ENCODE measurements at regions not wholly inside any gene's neighbourhood (a gene's known extent, or its start where the extent isn't known, plus 50 kb on each side); places are given as distances from the start of the nearest gene placed in this dataset.

- peaks cover 0 to 4% of the 10 kb centered on the region in 2 donors for H3K27me3 Mint-ChIP-seq
- H3K9me3 Mint-ChIP-seq, result peaks cover 2 to 8% (median 2%) of the 10 kb centered on the region in 5 donors
- Histone ChIP-seq H3K36me3 (ENCODE audit: insufficient read depth, low read length) (no peaks in the 10 kb centered on the region), H3K27me3 (ENCODE audit: insufficient read depth, low read length, poor library complexity, severe bottlenecking) (no peaks in the 10 kb centered on the region), H3K9me3 (ENCODE audit: low read length) (no peaks in the 10 kb centered on the region), H3K27ac (ENCODE audit: low read depth, low read length) (no peak overlapping the region), H3K4me3 (ENCODE audit: low read length) (no peak overlapping the region), H3K4me1 (ENCODE audit: insufficient read depth, low read length) (no peaks in the 10 kb centered on the region)
- no peak overlapping the region for H3K27ac Mint-ChIP-seq
- no peak for DNase-seq
- H3K36me3 Mint-ChIP-seq, result peaks cover 0 to 1% (median 0%) of the 10 kb centered on the region in 3 donors
- ChIA-PET CTCF (no interaction called here), POLR2A (no interaction called here)
- no peaks in the 10 kb centered on the region for H3K4me1 Mint-ChIP-seq
- no peak overlapping the region for H3K4me3 Mint-ChIP-seq
Observed at GRCh38 chr20:61019322-61019721, 232.7 kb upstream of the CDH4 start.

DNA sequence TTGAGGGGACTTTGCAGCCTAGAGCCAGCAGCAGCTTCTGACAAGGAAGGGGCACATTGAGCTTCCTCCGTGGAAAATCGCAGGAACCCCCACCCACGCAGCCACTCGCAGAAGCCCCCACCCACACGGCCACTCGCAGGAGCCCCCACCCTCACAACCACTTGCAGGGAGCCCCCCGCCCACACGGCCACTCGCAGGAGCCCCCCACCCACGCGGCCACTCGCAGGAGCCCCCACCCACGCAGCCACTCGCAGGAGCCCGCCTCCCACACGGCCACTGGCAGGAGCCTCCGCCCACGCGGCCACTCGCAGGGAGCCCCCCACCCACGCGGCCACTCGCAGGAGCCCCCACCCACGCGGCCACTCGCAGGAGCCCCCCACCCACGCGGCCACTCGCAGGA is 228.4 kb upstream of the CDH4 start:
- Histone ChIP-seq H3K4me1 (ENCODE audit: insufficient read depth, low read length) (no peaks in the 10 kb centered on the region), H3K27me3 (ENCODE audit: insufficient read depth, low read length, poor library complexity, severe bottlenecking) (no peaks in the 10 kb centered on the region), H3K9me3 (ENCODE audit: low read length) (no peaks in the 10 kb centered on the region), H3K27ac (ENCODE audit: low read depth, low read length) (no peak overlapping the region), H3K36me3 (ENCODE audit: insufficient read depth, low read length) (no peaks in the 10 kb centered on the region), H3K4me3 (ENCODE audit: low read length) (no peak overlapping the region)
- no peaks in the 10 kb centered on the region for H3K36me3 Mint-ChIP-seq
- ChIA-PET POLR2A (no interaction called here), CTCF (no interaction called here)
- no peak for DNase-seq
- peaks cover 0 to 14% (median 6%) of the 10 kb centered on the region in 5 donors for H3K9me3 Mint-ChIP-seq
- no peaks in the 10 kb centered on the region for H3K4me1 Mint-ChIP-seq
- no peak overlapping the region for H3K27ac Mint-ChIP-seq
- peaks cover 0 to 4% of the 10 kb centered on the region in 2 donors for H3K27me3 Mint-ChIP-seq
- H3K4me3 Mint-ChIP-seq, result no peak overlapping the region

- Histone ChIP-seq H3K4me1 (ENCODE audit: insufficient read depth, low read length) (no peaks in the 10 kb centered on the region), H3K27ac (ENCODE audit: low read depth, low read length) (no peak overlapping the region), H3K27me3 (ENCODE audit: insufficient read depth, low read length, poor library complexity, severe bottlenecking) (no peaks in the 10 kb centered on the region), H3K36me3 (ENCODE audit: insufficient read depth, low read length) (no peaks in the 10 kb centered on the region), H3K9me3 (ENCODE audit: low read length) (no peaks in the 10 kb centered on the region), H3K4me3 (ENCODE audit: low read length) (no peak overlapping the region)
- ChIA-PET CTCF (no interaction called here), POLR2A (no interaction called here)
- Mint-ChIP-seq H3K27me3 (peaks cover 0 to 4% of the 10 kb centered on the region in 2 donors), H3K9me3 (peaks cover 0 to 11% (median 6%) of the 10 kb centered on the region in 5 donors), H3K36me3 (no peaks in the 10 kb centered on the region), H3K4me1 (no peaks in the 10 kb centered on the region), H3K4me3 (no peak overlapping the region), H3K27ac (no peak overlapping the region)
- DNase-seq, result no peak
Observed at GRCh38 chr20:61024390-61024789, 227.7 kb upstream of the CDH4 start.

GRCh38 chr20:61025536-61025935 is 226.5 kb upstream of the CDH4 start:
- no peaks in the 10 kb centered on the region for H3K27me3 ChIP-seq (ENCODE audit: insufficient read depth, low read length, poor library complexity, severe bottlenecking)
- no peak overlapping the region for H3K4me3 Mint-ChIP-seq
- ChIA-PET CTCF (no interaction called here), POLR2A (no interaction called here)
- H3K36me3 ChIP-seq (ENCODE audit: insufficient read depth, low read length), result no peaks in the 10 kb centered on the region
- H3K4me1 ChIP-seq (ENCODE audit: insufficient read depth, low read length), result no peaks in the 10 kb centered on the region
- H3K27ac Mint-ChIP-seq, result no peak overlapping the region
- H3K9me3 ChIP-seq (ENCODE audit: low read length), result no peaks in the 10 kb centered on the region
- no peak overlapping the region for H3K4me3 ChIP-seq (ENCODE audit: low read length)
- H3K27ac ChIP-seq (ENCODE audit: low read depth, low read length), result no peak overlapping the region
- H3K36me3 Mint-ChIP-seq, result no peaks in the 10 kb centered on the region
- H3K4me1 Mint-ChIP-seq, result no peaks in the 10 kb centered on the region
- peaks cover 0 to 4% of the 10 kb centered on the region in 2 donors for H3K27me3 Mint-ChIP-seq
- DNase-seq, result no peak
- peaks cover 0 to 11% (median 8%) of the 10 kb centered on the region in 5 donors for H3K9me3 Mint-ChIP-seq

- no peaks in the 10 kb centered on the region for H3K9me3 ChIP-seq (ENCODE audit: low read length)
- ChIA-PET CTCF (no interaction called here), POLR2A (no interaction called here)
- H3K4me3 Mint-ChIP-seq, result no peak overlapping the region
- H3K36me3 ChIP-seq (ENCODE audit: insufficient read depth, low read length), result no peaks in the 10 kb centered on the region
- peaks cover 0 to 11% (median 8%) of the 10 kb centered on the region in 5 donors for H3K9me3 Mint-ChIP-seq
- no peaks in the 10 kb centered on the region for H3K4me1 ChIP-seq (ENCODE audit: insufficient read depth, low read length)
- peaks cover 0 to 8% of the 10 kb centered on the region in 2 donors for H3K27me3 Mint-ChIP-seq
- H3K27me3 ChIP-seq (ENCODE audit: insufficient read depth, low read length, poor library complexity, severe bottlenecking), result no peaks in the 10 kb centered on the region
- peak overlapping the region in 1 of 8 donors; percentile 54 for H3K27ac Mint-ChIP-seq
- H3K27ac ChIP-seq (ENCODE audit: low read depth, low read length), result no peak overlapping the region
- DNase-seq, result no peak
- H3K4me3 ChIP-seq (ENCODE audit: low read length), result no peak overlapping the region
- H3K36me3 Mint-ChIP-seq, result no peaks in the 10 kb centered on the region
- H3K4me1 Mint-ChIP-seq, result no peaks in the 10 kb centered on the region
Observed at GRCh38 chr20:61026173-61026572, 225.9 kb upstream of the CDH4 start.

DNA sequence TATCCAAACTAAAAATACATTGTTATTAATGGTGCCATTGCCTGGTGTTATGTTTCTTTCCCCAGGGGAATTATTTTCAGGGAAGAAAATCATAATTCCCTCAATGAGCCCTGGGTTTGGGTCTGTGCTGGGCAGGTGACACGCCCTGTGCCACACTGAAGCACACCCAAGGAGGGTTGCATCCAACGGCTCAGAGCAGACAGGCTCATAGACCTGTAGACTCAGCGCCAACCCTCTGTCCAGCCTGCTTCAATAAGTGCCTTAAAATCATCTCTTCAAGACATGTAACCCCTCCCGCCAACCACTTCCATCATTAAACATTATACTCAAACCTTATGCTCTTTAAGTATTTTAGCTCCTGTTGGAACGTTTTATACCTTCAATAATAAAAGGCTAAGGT is 225.3 kb upstream of the CDH4 start:
- H3K9me3 ChIP-seq (ENCODE audit: low read length), result no peaks in the 10 kb centered on the region
- no peaks in the 10 kb centered on the region for H3K36me3 ChIP-seq (ENCODE audit: insufficient read depth, low read length)
- H3K27me3 ChIP-seq (ENCODE audit: insufficient read depth, low read length, poor library complexity, severe bottlenecking), result no peaks in the 10 kb centered on the region
- DNase-seq, result no peak
- CTCF ChIA-PET, result no interaction called here
- H3K4me3 ChIP-seq (ENCODE audit: low read length), result no peak overlapping the region
- Mint-ChIP-seq H3K27me3 (peaks cover 0 to 8% of the 10 kb centered on the region in 2 donors), H3K36me3 (no peaks in the 10 kb centered on the region), H3K4me3 (no peak overlapping the region), H3K4me1 (no peaks in the 10 kb centered on the region), H3K27ac (no peak overlapping the region), H3K9me3 (peaks cover 0 to 11% (median 8%) of the 10 kb centered on the region in 5 donors)
- POLR2A ChIA-PET, result no interaction called here
- H3K27ac ChIP-seq (ENCODE audit: low read depth, low read length), result no peak overlapping the region
- no peaks in the 10 kb centered on the region for H3K4me1 ChIP-seq (ENCODE audit: insufficient read depth, low read length)

DNA sequence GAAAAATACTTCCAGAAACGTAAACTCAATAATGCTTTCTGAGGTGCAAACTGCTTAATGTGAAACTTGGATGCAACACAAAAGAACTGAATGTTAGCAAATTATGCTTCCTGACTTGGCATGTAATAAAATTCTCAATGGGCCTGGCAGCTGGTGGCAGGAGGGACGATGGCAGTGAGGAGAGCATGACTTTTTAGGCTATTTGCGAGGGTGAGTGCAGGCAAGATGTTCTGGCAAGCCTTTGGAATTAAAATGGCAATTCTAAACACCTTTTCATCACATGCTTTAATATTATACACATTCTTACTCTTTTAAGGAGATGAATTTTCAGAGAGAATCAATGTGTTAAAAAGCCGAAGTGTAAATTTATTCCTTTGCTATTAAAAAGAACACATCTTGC is 224.8 kb upstream of the CDH4 start:
- POLR2A ChIA-PET, result no interaction called here

DNA sequence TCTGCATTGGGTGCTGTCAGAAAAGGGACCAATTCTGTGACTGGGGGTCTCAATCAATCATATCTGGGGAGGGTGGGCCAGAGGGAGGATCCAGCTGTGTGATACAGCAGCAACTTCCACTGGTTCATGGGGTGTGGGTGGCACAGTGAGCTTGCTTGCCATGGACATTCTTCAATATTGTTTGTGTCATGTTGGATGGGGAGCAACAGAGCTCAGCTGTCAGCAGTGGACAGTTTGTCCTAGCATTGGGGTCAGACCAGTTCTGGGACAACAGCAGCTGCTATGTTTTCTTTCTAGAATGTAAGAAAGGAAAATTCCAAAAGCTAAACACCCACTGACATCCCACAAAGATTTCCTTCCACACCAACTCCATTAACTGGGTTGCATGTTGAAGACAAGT is 221.9 kb upstream of the CDH4 start:
- H3K27me3 ChIP-seq (ENCODE audit: insufficient read depth, low read length, poor library complexity, severe bottlenecking), result no peaks in the 10 kb centered on the region
- Mint-ChIP-seq H3K4me3 (no peak overlapping the region), H3K27ac (no peak overlapping the region), H3K27me3 (peaks cover 0 to 5% of the 10 kb centered on the region in 2 donors), H3K9me3 (peaks cover 0 to 20% (median 7%) of the 10 kb centered on the region in 5 donors), H3K4me1 (no peaks in the 10 kb centered on the region), H3K36me3 (no peaks in the 10 kb centered on the region)
- H3K4me1 ChIP-seq (ENCODE audit: insufficient read depth, low read length), result no peaks in the 10 kb centered on the region
- POLR2A ChIA-PET, result no interaction called here
- no peak for DNase-seq
- no peak overlapping the region for H3K27ac ChIP-seq (ENCODE audit: low read depth, low read length)
- no peak overlapping the region for H3K4me3 ChIP-seq (ENCODE audit: low read length)
- H3K36me3 ChIP-seq (ENCODE audit: insufficient read depth, low read length), result no peaks in the 10 kb centered on the region
- CTCF ChIA-PET, result no interaction called here
- no peaks in the 10 kb centered on the region for H3K9me3 ChIP-seq (ENCODE audit: low read length)

More for the DNA sequence above, 224.8 kb upstream of the CDH4 start:
- no peaks in the 10 kb centered on the region for H3K36me3 Mint-ChIP-seq
- H3K36me3 ChIP-seq (ENCODE audit: insufficient read depth, low read length), result no peaks in the 10 kb centered on the region
- no peaks in the 10 kb centered on the region for H3K4me1 ChIP-seq (ENCODE audit: insufficient read depth, low read length)
- H3K27me3 ChIP-seq (ENCODE audit: insufficient read depth, low read length, poor library complexity, severe bottlenecking), result no peaks in the 10 kb centered on the region
- H3K4me3 Mint-ChIP-seq, result no peak overlapping the region
- H3K27ac Mint-ChIP-seq, result no peak overlapping the region
- no peak for DNase-seq
- H3K9me3 ChIP-seq (ENCODE audit: low read length), result no peaks in the 10 kb centered on the region
- peaks cover 0 to 8% of the 10 kb centered on the region in 2 donors for H3K27me3 Mint-ChIP-seq
- no peaks in the 10 kb centered on the region for H3K4me1 Mint-ChIP-seq
- H3K9me3 Mint-ChIP-seq, result peaks cover 0 to 11% (median 8%) of the 10 kb centered on the region in 5 donors
- CTCF ChIA-PET, result no interaction called here
- no peak overlapping the region for H3K4me3 ChIP-seq (ENCODE audit: low read length)
- H3K27ac ChIP-seq (ENCODE audit: low read depth, low read length), result no peak overlapping the region
